ENCODE measurements at regions not wholly inside any gene's neighbourhood (a gene's known extent, or its start where the extent isn't known, plus 50 kb on each side); places are given as distances from the start of the nearest gene placed in this dataset.

DNA sequence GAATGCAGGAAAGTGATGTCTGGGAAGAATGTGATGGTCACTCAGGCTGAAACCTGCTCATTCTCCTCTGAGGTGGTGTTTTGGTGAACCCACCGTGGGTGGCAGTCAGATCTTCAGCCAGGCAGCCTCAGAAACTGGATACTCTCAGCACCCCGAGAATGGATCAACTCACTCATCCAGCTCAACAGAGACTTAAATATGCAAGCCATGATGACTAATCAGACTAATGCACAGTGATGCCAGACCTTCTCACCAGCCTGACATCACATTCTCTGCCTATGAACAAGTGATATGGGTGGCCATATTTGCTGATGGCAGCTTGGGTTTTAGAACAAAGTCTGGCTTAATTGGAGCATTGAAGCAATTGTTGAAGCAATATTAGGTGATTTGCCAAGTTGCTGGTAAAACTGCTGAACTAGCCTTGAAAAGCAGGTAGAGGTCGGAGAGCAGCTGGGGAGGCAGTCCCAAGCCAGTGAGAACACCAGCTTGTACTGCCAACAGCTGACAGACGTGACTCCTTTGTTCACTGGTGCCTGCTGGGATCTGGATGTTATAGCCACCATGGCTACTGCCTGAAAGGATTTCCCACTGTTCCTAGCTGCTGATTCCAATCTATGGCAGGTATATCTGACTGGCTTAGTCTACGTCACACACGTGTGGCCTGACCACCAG is 608.1 kb downstream of the MID1IP1 start:
- H3K79me2 ChIP-seq (ENCODE audit: insufficient read depth) = no peaks in the 10 kb centered on the region
- H3K4me2 ChIP-seq (ENCODE audit: unreplicated experiment) = no peak overlapping the region
- no peaks in the 10 kb centered on the region for H3K9me3 ChIP-seq (ENCODE audit: low read depth)
- TF ChIP-seq EZH2 (IDR thresholded peaks at IDR 0.05; ENCODE audit: insufficient read depth, poor library complexity, severe bottlenecking) (no peak), EZH2phosphoT487 (IDR thresholded peaks at IDR 0.05; ENCODE audit: insufficient read depth, low read depth) (no peak)
- no peak overlapping the region for H2AFZ ChIP-seq
- peak; percentile 11 for DNase-seq
- H3K4me1 ChIP-seq (ENCODE audit: insufficient read depth) = no peaks in the 10 kb centered on the region
- in situ Hi-C loops (cut with MboI) = no loop called here
- no peaks in the 10 kb centered on the region for H3K27me3 ChIP-seq (replicated peaks; ENCODE audit: insufficient read depth)
- H3K27ac ChIP-seq = no peak overlapping the region
- H3F3A ChIP-seq (ENCODE audit: insufficient read depth) = no peaks in the 10 kb centered on the region
- no peaks in the 10 kb centered on the region for H3K9me2 ChIP-seq (ENCODE audit: insufficient read depth)
- H3K9ac ChIP-seq = no peak overlapping the region
- 54 to 74% methylated on average over 4 of the region's 6 CpGs for WGBS, 2 experiments (ENCODE audit: low coverage in 1 of 2, low lambda C conversion rate in 2 of 2, missing lambda C conversion rate in 2 of 2)
- H4K20me1 ChIP-seq (ENCODE audit: insufficient read depth) = no peaks in the 10 kb centered on the region
- no peaks in the 10 kb centered on the region for H3K36me3 ChIP-seq (ENCODE audit: low read depth)
- no peak overlapping the region for H3K4me3 ChIP-seq

DNA sequence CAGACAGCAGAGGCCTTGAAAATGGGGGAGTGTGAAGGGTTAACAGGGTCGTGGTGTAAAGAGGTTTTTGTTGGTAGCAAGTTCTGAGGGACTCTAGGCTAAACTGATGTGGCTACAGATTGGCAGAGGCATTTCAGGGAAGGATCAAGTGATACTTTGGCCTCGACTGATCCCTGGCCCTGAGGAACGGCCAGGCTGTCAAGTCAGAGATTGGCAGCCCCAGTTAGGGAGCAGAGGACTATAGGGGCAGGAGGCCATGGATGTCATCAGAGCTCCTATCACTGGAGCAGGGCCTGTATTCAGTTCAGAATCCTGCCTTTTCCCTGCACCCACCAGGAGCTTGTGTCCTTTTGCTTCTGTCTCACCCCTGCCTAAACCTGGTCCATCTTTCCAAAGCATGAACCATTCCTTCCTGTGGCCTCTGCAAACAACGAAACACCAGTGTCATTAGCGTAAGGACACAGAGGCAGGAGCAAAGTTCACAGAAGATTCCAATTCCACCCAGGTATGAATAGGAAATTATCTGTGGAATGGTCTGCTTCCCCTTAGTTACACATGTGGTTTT is 613.1 kb downstream of the MID1IP1 start:
- in situ Hi-C loops (cut with MboI) = no loop called here

DNA sequence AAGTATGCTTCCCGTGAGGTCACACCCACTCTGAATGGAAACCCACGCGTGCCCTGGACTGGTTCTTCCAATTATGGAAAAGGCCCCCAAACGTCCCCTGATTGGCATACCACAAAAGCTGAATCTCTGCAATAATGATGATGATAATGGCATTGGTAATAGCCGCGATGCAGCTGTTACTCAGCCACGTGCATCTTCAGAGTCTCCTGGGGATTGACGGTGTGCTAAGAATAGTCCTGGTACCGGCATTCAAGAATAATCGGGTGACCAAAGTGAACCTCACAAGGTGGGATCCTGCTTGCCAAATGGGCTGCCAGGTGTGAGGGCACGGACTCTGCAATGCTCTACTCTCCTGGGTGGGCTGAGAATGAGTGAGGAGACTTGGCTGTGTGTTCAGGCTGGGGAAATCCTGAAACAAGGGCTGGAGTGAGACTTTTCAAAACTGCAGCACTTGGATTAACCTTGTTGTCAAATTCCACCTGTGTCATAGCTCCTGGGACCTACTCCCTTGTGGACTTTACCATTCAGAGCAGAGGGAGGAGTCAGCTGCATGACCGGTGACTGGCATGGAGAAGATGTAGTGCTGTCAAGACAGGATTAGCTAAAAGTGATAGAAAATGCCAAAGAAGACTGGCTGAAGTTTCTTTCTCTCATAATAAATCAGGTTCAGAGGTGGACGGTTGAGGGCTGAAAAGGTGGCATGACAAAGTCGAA is 615.4 kb downstream of the MID1IP1 start:
- TF ChIP-seq EZH2 (IDR thresholded peaks at IDR 0.05; ENCODE audit: insufficient read depth, poor library complexity, severe bottlenecking) = no peak
- no peak for TF ChIP-seq EZH2phosphoT487 (IDR thresholded peaks at IDR 0.05; ENCODE audit: insufficient read depth, low read depth)
- no peak for DNase-seq

More for the DNA sequence above, 613.1 kb downstream of the MID1IP1 start:
- Histone ChIP-seq H3K36me3 (ENCODE audit: low read depth) (no peaks in the 10 kb centered on the region), H4K20me1 (ENCODE audit: insufficient read depth) (no peaks in the 10 kb centered on the region), H3K27ac (no peak overlapping the region), H3K9me3 (ENCODE audit: low read depth) (no peaks in the 10 kb centered on the region), H2AFZ (no peak overlapping the region), H3K9ac (no peak overlapping the region), H3K9me2 (ENCODE audit: insufficient read depth) (no peaks in the 10 kb centered on the region), H3K27me3 (replicated peaks; ENCODE audit: insufficient read depth) (no peaks in the 10 kb centered on the region), H3K4me1 (ENCODE audit: insufficient read depth) (no peaks in the 10 kb centered on the region), H3K79me2 (ENCODE audit: insufficient read depth) (no peaks in the 10 kb centered on the region), H3F3A (ENCODE audit: insufficient read depth) (no peaks in the 10 kb centered on the region), H3K4me3 (no peak overlapping the region), H3K4me2 (ENCODE audit: unreplicated experiment) (no peak overlapping the region)
- no peak for DNase-seq
- TF ChIP-seq EZH2 (IDR thresholded peaks at IDR 0.05; ENCODE audit: insufficient read depth, poor library complexity, severe bottlenecking) = no peak
- no peak for TF ChIP-seq EZH2phosphoT487 (IDR thresholded peaks at IDR 0.05; ENCODE audit: insufficient read depth, low read depth)
- 48 to 49% methylated on average over 5 of the region's 5 CpGs for WGBS, 2 experiments (ENCODE audit: low coverage in 1 of 2, low lambda C conversion rate in 2 of 2, missing lambda C conversion rate in 2 of 2)

DNA sequence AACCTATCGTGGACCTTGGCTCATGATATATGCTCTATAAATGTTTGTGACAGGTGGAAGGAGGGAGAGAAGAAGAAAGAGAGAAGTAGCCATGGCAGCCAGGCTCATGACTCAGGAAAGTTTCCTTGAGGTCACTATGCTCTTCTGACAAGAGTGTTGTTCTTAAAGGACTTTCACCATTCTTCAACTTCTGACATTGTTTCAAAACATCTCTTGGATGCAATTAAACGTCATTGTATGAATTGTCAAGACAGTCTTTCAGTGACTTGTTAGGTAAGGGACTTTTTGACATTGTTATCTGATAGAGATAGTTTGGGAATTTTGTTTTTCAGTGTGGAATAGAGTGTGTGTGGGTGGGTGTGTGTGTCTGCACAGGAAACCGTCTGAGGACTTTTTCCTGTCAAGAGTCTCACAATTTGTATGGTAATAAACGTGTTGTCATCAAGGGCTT is 617.0 kb downstream of the MID1IP1 start:
- H3K4me3 ChIP-seq = no peak overlapping the region
- H2AFZ ChIP-seq = no peak overlapping the region
- in situ Hi-C loops (cut with MboI) = no loop called here
- no peaks in the 10 kb centered on the region for H3K4me1 ChIP-seq (ENCODE audit: insufficient read depth)
- H3K4me2 ChIP-seq (ENCODE audit: unreplicated experiment) = no peak overlapping the region
- no peaks in the 10 kb centered on the region for H4K20me1 ChIP-seq (ENCODE audit: insufficient read depth)
- H3K27ac ChIP-seq = no peak overlapping the region
- no peaks in the 10 kb centered on the region for H3K27me3 ChIP-seq (replicated peaks; ENCODE audit: insufficient read depth)
- no peak for DNase-seq
- no peaks in the 10 kb centered on the region for H3K9me2 ChIP-seq (ENCODE audit: insufficient read depth)
- 22 to 23% methylated on average over 4 of the region's 4 CpGs for WGBS, 2 experiments (ENCODE audit: low coverage in 1 of 2, low lambda C conversion rate in 2 of 2, missing lambda C conversion rate in 2 of 2)
- no peak for TF ChIP-seq EZH2phosphoT487 (IDR thresholded peaks at IDR 0.05; ENCODE audit: insufficient read depth, low read depth)
- TF ChIP-seq EZH2 (IDR thresholded peaks at IDR 0.05; ENCODE audit: insufficient read depth, poor library complexity, severe bottlenecking) = no peak
- no peaks in the 10 kb centered on the region for H3F3A ChIP-seq (ENCODE audit: insufficient read depth)
- H3K79me2 ChIP-seq (ENCODE audit: insufficient read depth) = no peaks in the 10 kb centered on the region
- H3K9me3 ChIP-seq (ENCODE audit: low read depth) = no peaks in the 10 kb centered on the region
- no peak overlapping the region for H3K9ac ChIP-seq
- no peaks in the 10 kb centered on the region for H3K36me3 ChIP-seq (ENCODE audit: low read depth)

More for the DNA sequence above, 615.4 kb downstream of the MID1IP1 start:
- Histone ChIP-seq H3K9me2 (ENCODE audit: insufficient read depth) (no peaks in the 10 kb centered on the region), H3K4me2 (ENCODE audit: unreplicated experiment) (no peak overlapping the region), H3F3A (ENCODE audit: insufficient read depth) (no peaks in the 10 kb centered on the region), H3K9me3 (ENCODE audit: low read depth) (no peaks in the 10 kb centered on the region), H3K4me3 (no peak overlapping the region), H3K27ac (no peak overlapping the region), H3K36me3 (ENCODE audit: low read depth) (no peaks in the 10 kb centered on the region), H3K27me3 (replicated peaks; ENCODE audit: insufficient read depth) (no peaks in the 10 kb centered on the region), H4K20me1 (ENCODE audit: insufficient read depth) (no peaks in the 10 kb centered on the region), H3K4me1 (ENCODE audit: insufficient read depth) (no peaks in the 10 kb centered on the region), H3K9ac (no peak overlapping the region), H3K79me2 (ENCODE audit: insufficient read depth) (no peaks in the 10 kb centered on the region), H2AFZ (no peak overlapping the region)
- whole genome bisulfite sequencing, 2 experiments (ENCODE audit: low coverage in 1 of 2, low lambda C conversion rate in 2 of 2, missing lambda C conversion rate in 2 of 2) = 62 to 63% methylated on average over 11 to 14 of the region's 14 CpGs
- in situ Hi-C loops (cut with MboI) = no loop called here
